K562 (cell line): ENCODE measurements at regions not wholly inside any gene's neighbourhood (a gene's known extent, or its start where the extent isn't known, plus 50 kb on each side); places are given as distances from the start of the nearest gene placed in this dataset.

Experiments used
- ATAC-seq: fragments of 200-7000 bp; cut with Tn5 transposase; 3 replicates; pipeline ENCODE4 v1.9.1; 2020; ENCODE audit warnings: moderate library complexity
- BruUV-seq: library from RNA; stranded (reverse); fragments of 400-500 nt; replicated peaks from 2 replicates; lab custom pipeline; 2021; lab: Mats Ljungman, UMichigan
- CTCF ChIA-PET: fragments of 300-600 bp; formaldehyde crosslinking; extraction: SDS; loops from one replicate; lab custom pipeline; 2021; ENCODE audit warnings: low intra/inter-chr PET ratio; lab: Yijun Ruan, JAX
- POLR2A ChIA-PET: fragments of 300-600, 350-650 bp; sonication (Branson Sonifier 250); formaldehyde crosslinking; extraction: SDS; loops from one replicate; lab custom pipeline; 2021; ENCODE audit warnings: antibody characterized with exemption, inconsistent platforms; lab: Yijun Ruan, JAX
- DNase-seq, 4 experiments: peaks; one replicate each; pipeline versions ENCODE4 v3.0.0 to v3.0.0-alpha.2; 2011 to 2018; ENCODE audit warnings: low spot score in 3 of 4, mixed read lengths in 3 of 4; ENCODE audit errors: extremely low read depth in 1 of 4
- FAIRE-seq: peaks from 2 replicates; lab custom pipeline; 2011; peaks lifted over from hg19 to GRCh38; lab: Jason Lieb, UNC
- H2AFZ ChIP-seq: 2 replicates; pipeline ENCODE4 v1.6.0; 2011; ENCODE audit warnings: low read depth, low read length, control low read depth, inconsistent platforms
- H3K27ac ChIP-seq: fragments of 200-600 bp; 3 replicates; pipeline ENCODE4 v1.8.0; 2011; ENCODE audit warnings: low read depth, mild to moderate bottlenecking, control low read depth, inconsistent platforms, low read length, moderate library complexity, mixed read lengths; ENCODE audit errors: extremely low read depth
- H3K27me3 ChIP-seq, 2 experiments: fragments of 300-600 bp in 1 of 2; 2 replicates in 1 of 2; 3 replicates in 1 of 2; pipeline versions ENCODE4 v1.6.0 to v1.8.0; 2011; ENCODE audit warnings: inconsistent platforms in 2 of 2, low read length in 2 of 2, mild to moderate bottlenecking in 1 of 2, mixed read lengths in 1 of 2, moderate library complexity in 1 of 2; ENCODE audit not compliant: control insufficient read depth in 2 of 2, insufficient read depth in 2 of 2
- H3K36me3 ChIP-seq: fragments of 300-600 bp; 3 replicates; pipeline ENCODE4 v1.8.0; 2011; ENCODE audit warnings: mild to moderate bottlenecking, low read length, inconsistent platforms; ENCODE audit not compliant: control insufficient read depth, insufficient read depth
- H3K4me1 ChIP-seq, 2 experiments: fragments of 200-600 bp in 1 of 2; replicated peaks in 1 of 2; 2 replicates in 1 of 2; 3 replicates in 1 of 2; pipeline versions ENCODE4 v1.5.1 to v1.8.0; 2011; ENCODE audit warnings: inconsistent platforms in 2 of 2, low read length in 2 of 2, mild to moderate bottlenecking in 1 of 2, mixed read lengths in 1 of 2, moderate library complexity in 1 of 2; ENCODE audit not compliant: control insufficient read depth in 2 of 2, insufficient read depth in 2 of 2
- H3K4me2 ChIP-seq: 2 replicates; pipeline ENCODE4 v1.6.1; 2011; ENCODE audit warnings: low read length, control low read depth, inconsistent platforms, mixed read lengths; ENCODE audit not compliant: insufficient read depth
- H3K4me3 ChIP-seq: fragments of 200-600 bp; sonication (generic), shearing (Covaris generic); 2 replicates; pipeline ENCODE4 v1.5.1; 2016; ENCODE audit warnings: control low read depth, inconsistent platforms
- H3K79me2 ChIP-seq: fragments of 200-600 bp; 3 replicates; pipeline ENCODE4 v1.8.0; 2011; ENCODE audit warnings: low read length, inconsistent platforms; ENCODE audit not compliant: control insufficient read depth, insufficient read depth
- H3K9ac ChIP-seq, 2 experiments: 2 replicates each; pipeline versions ENCODE4 v1.6.0 to v1.6.1; 2011; ENCODE audit warnings: low read depth in 2 of 2, low read length in 2 of 2, control low read depth in 1 of 2, inconsistent platforms in 1 of 2, mild to moderate bottlenecking in 1 of 2, mixed read lengths in 1 of 2; ENCODE audit not compliant: insufficient read depth in 1 of 2
- H3K9me1 ChIP-seq: one replicate; pipeline ENCODE4 v1.6.0; 2011; ENCODE audit warnings: inconsistent platforms, mild to moderate bottlenecking, low read length, moderate library complexity; ENCODE audit not compliant: control insufficient read depth, insufficient read depth
- H3K9me3 ChIP-seq: replicated peaks from 2 replicates; pipeline ENCODE4 v1.5.1; 2011; ENCODE audit warnings: low read depth, low read length, inconsistent platforms; ENCODE audit not compliant: control insufficient read depth, insufficient read depth
- H4K20me1 ChIP-seq: replicated peaks from 2 replicates; pipeline ENCODE4 v1.6.1; 2011; ENCODE audit warnings: low read length, inconsistent platforms, mixed read lengths; ENCODE audit not compliant: control insufficient read depth, insufficient read depth
- BHLHE40 ChIP-seq: IDR thresholded peaks from 2 replicates; pipeline ENCODE4 v1.6.1; 2011; ENCODE audit warnings: low read length, improper control_type of control experiment
- CAMTA2 ChIP-seq: fragments of 250-450 bp; sonication (Bioruptor Pico); conservative IDR thresholded peaks from 2 replicates; pipeline ENCODE4 v1.5.1; 2022
- DEAF1 ChIP-seq: fragments of 450-650 bp; formaldehyde crosslinking; IDR thresholded peaks from 2 replicates; pipeline ENCODE4 v1.4.0; 2020; ENCODE audit warnings: mild to moderate bottlenecking, moderate library complexity
- EHMT2 ChIP-seq: fragments of 450-650 bp; IDR thresholded peaks from 2 replicates; pipeline ENCODE4 v1.6.1; 2018; ENCODE audit warnings: antibody characterized with exemption
- GMEB1 ChIP-seq: fragments of 250-450 bp; sonication (Bioruptor Pico); IDR thresholded peaks from 2 replicates; pipeline ENCODE4 v1.4.0; 2020; ENCODE audit warnings: mild to moderate bottlenecking
- ILK ChIP-seq: fragments of 450-650 bp; IDR thresholded peaks from 2 replicates; pipeline ENCODE4 v1.6.1; 2016; ENCODE audit warnings: missing genetic modification characterization, low read depth, mild to moderate bottlenecking, missing compliant biosample characterization, moderate library complexity, borderline replicate concordance
- MCM3 ChIP-seq: fragments of 450-650 bp; IDR thresholded peaks from 2 replicates; pipeline ENCODE4 v1.6.1; 2016
- STAT5B ChIP-seq: fragments of 250-450 bp; sonication (Bioruptor Pico); IDR thresholded peaks from 2 replicates; pipeline ENCODE4 v1.8.0; 2021; ENCODE audit warnings: mild to moderate bottlenecking, inconsistent platforms
- TAL1 ChIP-seq: fragments of 450-650 bp; IDR thresholded peaks from 2 replicates; pipeline ENCODE4 v1.6.1; 2016; ENCODE audit warnings: mild to moderate bottlenecking
- ZFP91 ChIP-seq: sonication (generic); formaldehyde crosslinking; IDR thresholded peaks from 2 replicates; pipeline ENCODE4 v1.8.0; 2022; ENCODE audit warnings: mild to moderate bottlenecking, missing genetic modification reagents
- WGBS: fragments of 100-300 bp; shearing (Covaris generic); methylation state at CpG from one replicate; pipeline ENCODE4 v1.1.6; 2016; ENCODE audit warnings: low coverage, mixed read lengths; ENCODE audit not compliant: insufficient coverage; ENCODE audit errors: missing lambda C conversion rate; 5-methylcytosine and 5-hydroxymethylcytosine counted together
- in situ Hi-C: fragments of 300-500 bp; cut with MboI; formaldehyde crosslinking; loops from 4 replicates; pipeline ENCODE4 v1.15.0; 2018; ENCODE audit warnings: inconsistent platforms, mixed read lengths
- intact Hi-C: fragments of 100-400 bp; cut with micrococcal nuclease; formaldehyde crosslinking; loops from 2 replicates; pipeline ENCODE4 v1.14.2; 2022
- TF ChIP-seq, protein P1 (sequence below): sonication (generic); formaldehyde crosslinking; IDR thresholded peaks from 2 replicates; pipeline ENCODE4 v1.5.0; 2020; ENCODE audit warnings: missing genetic modification reagents

GRCh38 chr5:174572591-174572990, 151.8 kb upstream of the MSX2 start:
- in situ Hi-C loops, result no loop called here
- TF ChIP-seq MCM3, result no peak
- no peak for TF ChIP-seq BHLHE40
- TF ChIP-seq CAMTA2 (CRISPR knock-in tag), result no peak
- TF ChIP-seq DEAF1 (CRISPR knock-in tag), result no peak
- no peak for TF ChIP-seq STAT5B (CRISPR knock-in tag)
- no peak for TF ChIP-seq ZFP91
- TF ChIP-seq EHMT2, result no peak
- TF ChIP-seq GMEB1, result no peak
- no peak for TF ChIP-seq TAL1
- no peak for TF ChIP-seq ILK (tag)
- TF ChIP-seq, protein P1, sequence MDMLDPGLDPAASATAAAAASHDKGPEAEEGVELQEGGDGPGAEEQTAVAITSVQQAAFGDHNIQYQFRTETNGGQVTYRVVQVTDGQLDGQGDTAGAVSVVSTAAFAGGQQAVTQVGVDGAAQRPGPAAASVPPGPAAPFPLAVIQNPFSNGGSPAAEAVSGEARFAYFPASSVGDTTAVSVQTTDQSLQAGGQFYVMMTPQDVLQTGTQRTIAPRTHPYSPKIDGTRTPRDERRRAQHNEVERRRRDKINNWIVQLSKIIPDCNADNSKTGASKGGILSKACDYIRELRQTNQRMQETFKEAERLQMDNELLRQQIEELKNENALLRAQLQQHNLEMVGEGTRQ (CRISPR knock-in tag), result no peak
- TF ChIP-seq, all 486 proteins: peak for 0
- H2AFZ ChIP-seq, result no peak overlapping the region
- H3K36me3 ChIP-seq, result no peaks in the 10 kb centered on the region
- H3K4me1 ChIP-seq, result no peaks in the 10 kb centered on the region; a peak in 1 of 5 replicates
- 0% methylated on average over 9 of the region's 9 CpGs for WGBS
- DNase-seq (no peak), FAIRE-seq (no peak), ATAC-seq (no peak)
- ChIA-PET CTCF (no interaction called here), POLR2A (no interaction called here)
- H3K9ac ChIP-seq, result no peak overlapping the region
- no peaks in the 10 kb centered on the region for H3K9me3 ChIP-seq
- H3K9me1 ChIP-seq, result no peaks in the 10 kb centered on the region
- no peaks in the 10 kb centered on the region for H3K79me2 ChIP-seq
- H3K4me3 ChIP-seq, result no peak overlapping the region
- BruUV-seq, result no TSS peak
- peaks cover 0 to 10% of the 10 kb centered on the region in 2 experiments; a peak in 3 of 5 replicates for H3K27me3 ChIP-seq
- H3K4me2 ChIP-seq, result no peak overlapping the region
- H3K27ac ChIP-seq, result no peak overlapping the region
- intact Hi-C loops, result no loop called here
- H4K20me1 ChIP-seq, result no peaks in the 10 kb centered on the region
